ENCODE measurements at regions not wholly inside any gene's neighbourhood (a gene's known extent, or its start where the extent isn't known, plus 50 kb on each side); places are given as distances from the start of the nearest gene placed in this dataset.

- H3K27ac Mint-ChIP-seq, result no peak overlapping the region
- no peak overlapping the region for H3K4me3 Mint-ChIP-seq
- no peak for DNase-seq
- peaks cover 10% of the 10 kb centered on the region for H3K9me3 Mint-ChIP-seq
- H3K4me1 Mint-ChIP-seq, result no peaks in the 10 kb centered on the region
- peaks cover 8% of the 10 kb centered on the region for H3K27me3 Mint-ChIP-seq
- no peaks in the 10 kb centered on the region for H3K36me3 Mint-ChIP-seq
These were observed 482.4 kb upstream of the TSHZ3 start for GRCh38 chr19:31831421-31832175.

GRCh38 chr19:31832176-31832548, 482.9 kb upstream of the TSHZ3 start:
- H3K4me3 Mint-ChIP-seq, result no peak overlapping the region
- H3K9me3 Mint-ChIP-seq, result peaks cover 10% of the 10 kb centered on the region
- H3K4me1 Mint-ChIP-seq, result no peaks in the 10 kb centered on the region
- H3K27me3 Mint-ChIP-seq, result peaks cover 8% of the 10 kb centered on the region
- H3K27ac Mint-ChIP-seq, result no peak overlapping the region
- no peaks in the 10 kb centered on the region for H3K36me3 Mint-ChIP-seq
- DNase-seq, result no peak

DNA sequence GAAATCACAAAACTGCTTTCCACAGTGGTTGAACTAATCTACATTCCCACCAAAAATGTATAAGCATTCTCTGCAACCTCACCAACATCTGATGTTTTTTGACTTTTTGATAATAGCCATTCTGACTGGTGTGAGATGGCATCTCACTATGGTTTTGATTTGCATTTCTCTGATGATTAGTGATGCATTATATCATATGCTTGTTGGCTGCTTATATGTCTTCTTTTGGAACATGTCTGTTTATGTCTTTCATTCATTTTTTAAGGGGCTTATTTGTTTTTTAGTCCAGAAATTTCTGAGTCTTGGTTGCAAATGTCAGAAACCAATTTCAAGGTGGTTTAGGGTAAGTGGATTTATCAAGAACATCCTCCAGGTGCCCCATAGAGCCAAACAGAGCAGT, 484.8 kb upstream of the TSHZ3 start:
- H3K4me1 Mint-ChIP-seq, result no peaks in the 10 kb centered on the region
- no peak for DNase-seq
- peaks cover 8% of the 10 kb centered on the region for H3K27me3 Mint-ChIP-seq
- no peak overlapping the region for H3K4me3 Mint-ChIP-seq
- peaks cover 10% of the 10 kb centered on the region for H3K9me3 Mint-ChIP-seq
- no peak overlapping the region for H3K27ac Mint-ChIP-seq
- no peaks in the 10 kb centered on the region for H3K36me3 Mint-ChIP-seq

DNA sequence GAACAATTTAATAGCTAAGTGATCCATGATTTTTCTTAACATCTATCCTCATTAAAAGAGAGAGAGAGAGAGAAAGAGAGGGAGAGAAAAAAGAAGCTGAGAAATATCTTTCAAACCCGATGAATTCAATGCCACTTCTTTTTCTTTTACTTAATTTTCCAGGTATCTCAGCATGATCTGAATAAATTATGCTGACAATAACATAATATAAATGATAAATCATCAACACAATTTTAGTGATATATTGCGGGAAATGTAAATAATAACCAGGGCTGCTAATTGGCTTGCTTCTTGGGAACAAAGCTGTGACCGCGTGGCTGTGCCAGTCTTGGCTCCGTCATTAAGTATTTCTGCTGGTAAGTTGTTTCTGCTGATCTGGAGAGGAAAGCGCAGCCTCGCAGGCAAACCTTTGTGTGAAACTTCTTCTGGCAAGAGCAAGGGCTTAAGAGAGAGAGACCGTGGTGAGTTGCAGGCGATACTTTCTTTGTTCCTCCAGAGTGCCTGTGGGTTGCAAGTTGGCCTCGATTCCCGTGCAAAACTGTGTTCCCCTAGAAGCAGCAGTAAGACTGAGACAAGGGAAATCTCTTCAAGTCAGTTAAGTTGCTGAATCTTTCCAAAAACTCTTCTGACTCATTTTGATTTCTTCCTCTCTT, 489.1 kb upstream of the TSHZ3 start:
- Mint-ChIP-seq H3K4me1 (no peaks in the 10 kb centered on the region), H3K27ac (no peak overlapping the region), H3K36me3 (no peaks in the 10 kb centered on the region), H3K9me3 (peaks cover 19% of the 10 kb centered on the region), H3K4me3 (no peak overlapping the region), H3K27me3 (peaks cover 5% of the 10 kb centered on the region)
- no peak for DNase-seq

DNA sequence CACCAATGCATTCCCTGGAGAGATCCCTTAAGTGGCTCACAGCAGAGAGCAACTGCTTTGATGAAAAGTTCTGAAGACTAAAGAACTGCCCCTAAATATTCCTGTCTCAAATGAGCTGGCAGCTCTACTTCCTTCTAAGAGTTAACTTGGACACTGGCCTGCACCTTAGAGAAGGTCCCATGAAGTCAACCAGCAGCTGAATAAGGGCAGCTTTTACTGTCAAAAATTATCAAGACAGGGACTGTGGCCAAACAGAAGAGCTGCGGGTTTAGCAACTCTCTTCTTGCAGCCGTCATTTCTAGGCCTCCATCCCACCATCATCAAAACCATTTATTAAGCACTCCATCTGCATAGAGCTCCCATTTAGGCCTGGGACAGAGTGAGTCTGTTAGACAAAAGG, 491.1 kb upstream of the TSHZ3 start:
- Mint-ChIP-seq H3K4me1 (no peaks in the 10 kb centered on the region), H3K9me3 (peaks cover 16% of the 10 kb centered on the region), H3K36me3 (no peaks in the 10 kb centered on the region), H3K27ac (no peak overlapping the region), H3K4me3 (no peak overlapping the region), H3K27me3 (no peaks in the 10 kb centered on the region)
- no peak for DNase-seq

- DNase-seq, result no peak
- Mint-ChIP-seq H3K4me1 (no peaks in the 10 kb centered on the region), H3K4me3 (no peak overlapping the region), H3K36me3 (no peaks in the 10 kb centered on the region), H3K27me3 (no peaks in the 10 kb centered on the region), H3K9me3 (peaks cover 13% of the 10 kb centered on the region), H3K27ac (no peak overlapping the region)
These were observed 492.5 kb upstream of the TSHZ3 start for GRCh38 chr19:31841755-31842154.

GRCh38 chr19:31863122-31863521, 482.3 kb upstream of the ZNF507 start:
- H3K27me3 Mint-ChIP-seq, result no peaks in the 10 kb centered on the region
- H3K9me3 Mint-ChIP-seq, result peaks cover 29% of the 10 kb centered on the region
- no peaks in the 10 kb centered on the region for H3K36me3 Mint-ChIP-seq
- no peak overlapping the region for H3K4me3 Mint-ChIP-seq
- H3K4me1 Mint-ChIP-seq, result no peaks in the 10 kb centered on the region
- no peak for DNase-seq
- H3K27ac Mint-ChIP-seq, result no peak overlapping the region

GRCh38 chr19:31874313-31874712, 471.1 kb upstream of the ZNF507 start:
- H3K4me3 Mint-ChIP-seq, result no peak overlapping the region
- no peak overlapping the region for H3K27ac Mint-ChIP-seq

DNA sequence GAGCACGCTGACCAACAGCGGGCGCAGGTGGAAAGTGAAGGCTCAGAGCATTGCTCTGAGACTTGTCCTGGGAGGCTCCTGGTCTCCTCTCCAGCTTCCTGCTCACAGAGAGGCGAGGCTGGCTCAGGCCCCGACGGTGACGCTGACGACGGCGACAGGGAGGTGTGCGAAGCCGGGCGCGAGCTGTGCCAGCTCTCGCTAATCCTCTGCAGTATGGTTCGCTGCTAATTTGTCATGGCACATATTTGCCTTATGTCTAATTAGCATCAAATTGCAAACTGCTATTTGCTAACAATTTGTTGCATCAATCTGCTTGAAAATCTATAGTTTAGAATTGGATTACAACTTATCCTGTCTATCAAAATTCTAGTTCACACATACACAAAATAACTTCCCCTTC, 469.8 kb upstream of the ZNF507 start:
- H3K27me3 Mint-ChIP-seq, result no peaks in the 10 kb centered on the region
- peaks cover 2% of the 10 kb centered on the region for H3K9me3 Mint-ChIP-seq
- no peak overlapping the region for H3K4me3 Mint-ChIP-seq

More at GRCh38 chr19:31874313-31874712, 471.1 kb upstream of the ZNF507 start:
- peaks cover 2% of the 10 kb centered on the region for H3K9me3 Mint-ChIP-seq
- H3K4me1 Mint-ChIP-seq, result no peaks in the 10 kb centered on the region
- H3K27me3 Mint-ChIP-seq, result no peaks in the 10 kb centered on the region
- H3K36me3 Mint-ChIP-seq, result no peaks in the 10 kb centered on the region
- DNase-seq, result no peak

DNA sequence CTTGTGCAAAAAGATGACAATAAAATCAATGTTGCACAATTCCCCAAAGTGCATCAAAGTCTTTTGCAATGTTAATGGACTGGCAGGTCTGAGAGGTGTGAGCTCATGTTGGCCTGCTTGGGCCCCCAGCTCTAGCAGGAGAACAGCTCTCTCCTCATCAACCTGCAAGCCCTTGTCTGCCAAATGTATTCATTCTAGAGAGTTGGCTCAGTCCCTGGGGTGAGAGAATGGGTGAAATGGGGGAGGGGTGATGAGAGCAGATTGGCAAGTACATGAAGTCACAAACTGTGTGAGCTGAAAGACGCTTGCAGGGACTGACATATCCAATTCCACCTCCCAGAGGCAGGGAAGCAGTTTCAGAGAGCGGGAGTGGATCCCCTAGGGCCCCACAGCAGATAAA, 465.1 kb upstream of the ZNF507 start:
- no peaks in the 10 kb centered on the region for H3K27me3 Mint-ChIP-seq
- no peaks in the 10 kb centered on the region for H3K4me1 Mint-ChIP-seq
- H3K4me3 Mint-ChIP-seq, result no peak overlapping the region
- DNase-seq, result no peak
- H3K36me3 Mint-ChIP-seq, result no peaks in the 10 kb centered on the region
- peaks cover 5% of the 10 kb centered on the region for H3K9me3 Mint-ChIP-seq
- H3K27ac Mint-ChIP-seq, result no peak overlapping the region

More for the DNA sequence above, 469.8 kb upstream of the ZNF507 start:
- Mint-ChIP-seq H3K4me1 (no peaks in the 10 kb centered on the region), H3K36me3 (no peaks in the 10 kb centered on the region), H3K27ac (no peak overlapping the region)
- no peak for DNase-seq

- H3K27ac Mint-ChIP-seq, result no peak overlapping the region
- H3K4me1 Mint-ChIP-seq, result no peaks in the 10 kb centered on the region
- no peak overlapping the region for H3K4me3 Mint-ChIP-seq
- H3K36me3 Mint-ChIP-seq, result no peaks in the 10 kb centered on the region
- peaks cover 5% of the 10 kb centered on the region for H3K9me3 Mint-ChIP-seq
- no peaks in the 10 kb centered on the region for H3K27me3 Mint-ChIP-seq
- DNase-seq, result no peak
These were observed 463.4 kb upstream of the ZNF507 start for GRCh38 chr19:31881988-31882387.

- Mint-ChIP-seq H3K4me3 (no peak overlapping the region), H3K27me3 (peaks cover 3% of the 10 kb centered on the region)
These were observed 462.7 kb upstream of the ZNF507 start for GRCh38 chr19:31882709-31883108.

GRCh38 chr19:31883296-31883990, 462.0 kb upstream of the ZNF507 start:
- Mint-ChIP-seq H3K9me3 (peaks cover 5% of the 10 kb centered on the region), H3K27me3 (peaks cover 3% of the 10 kb centered on the region), H3K4me3 (no peak overlapping the region), H3K36me3 (no peaks in the 10 kb centered on the region), H3K4me1 (no peaks in the 10 kb centered on the region), H3K27ac (no peak overlapping the region)
- no peak for DNase-seq

More at GRCh38 chr19:31882709-31883108, 462.7 kb upstream of the ZNF507 start:
- Mint-ChIP-seq H3K9me3 (peaks cover 5% of the 10 kb centered on the region), H3K4me1 (no peaks in the 10 kb centered on the region), H3K36me3 (no peaks in the 10 kb centered on the region), H3K27ac (no peak overlapping the region)
- DNase-seq, result no peak

DNA sequence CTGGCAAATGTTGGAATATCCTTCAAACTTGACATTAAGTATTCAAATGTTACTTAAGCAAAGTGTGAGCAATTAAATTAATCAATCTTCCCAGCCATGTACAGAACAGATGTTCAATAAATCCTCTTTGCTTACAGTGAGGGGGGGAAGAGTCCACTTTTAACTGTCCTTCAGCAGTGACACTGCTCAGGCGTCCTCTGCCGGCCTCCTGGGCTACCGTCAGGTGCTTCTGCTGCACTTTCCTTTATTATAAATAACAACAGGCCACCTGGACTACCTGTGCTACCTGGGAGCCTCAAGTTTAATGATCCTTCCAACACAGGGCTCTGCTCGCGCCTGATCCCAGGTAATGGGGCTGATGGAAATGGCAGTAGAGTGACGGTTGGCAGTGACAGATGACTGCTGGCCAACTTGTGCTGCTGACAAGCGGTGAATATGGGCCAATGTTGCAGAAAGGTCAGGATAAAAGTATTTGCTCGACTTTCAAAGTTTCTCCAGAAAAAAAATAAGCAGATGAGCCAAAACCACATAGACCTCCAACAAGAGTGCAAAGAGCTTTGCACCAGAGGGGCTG, 460.0 kb upstream of the ZNF507 start:
- Mint-ChIP-seq H3K4me3 (no peak overlapping the region), H3K36me3 (no peaks in the 10 kb centered on the region), H3K4me1 (no peaks in the 10 kb centered on the region), H3K27ac (no peak overlapping the region), H3K9me3 (peaks cover 3% of the 10 kb centered on the region), H3K27me3 (peaks cover 5% of the 10 kb centered on the region)
- no peak for DNase-seq

- H3K36me3 Mint-ChIP-seq, result no peaks in the 10 kb centered on the region
- H3K9me3 Mint-ChIP-seq, result peaks cover 4% of the 10 kb centered on the region
- no peak overlapping the region for H3K4me3 Mint-ChIP-seq
- DNase-seq, result no peak
- H3K27ac Mint-ChIP-seq, result no peak overlapping the region
- H3K27me3 Mint-ChIP-seq, result peaks cover 6% of the 10 kb centered on the region
- H3K4me1 Mint-ChIP-seq, result no peaks in the 10 kb centered on the region
These were observed 455.2 kb upstream of the ZNF507 start for GRCh38 chr19:31890230-31890629.
